ENCODE measurements at regions not wholly inside any gene's neighbourhood (a gene's known extent, or its start where the extent isn't known, plus 50 kb on each side); places are given as distances from the start of the nearest gene placed in this dataset.

GRCh38 chr5:38643616-38644015 is 87.2 kb upstream of the LIFR start:
- Histone ChIP-seq H4K20me1 (ENCODE audit: insufficient read depth, low read length) (no peaks in the 10 kb centered on the region), H3K9me2 (ENCODE audit: low read depth, low read length) (no peaks in the 10 kb centered on the region), H3K36me3 (ENCODE audit: insufficient read depth, low read length) (no peaks in the 10 kb centered on the region), H3K9ac (ENCODE audit: low read length) (no peak overlapping the region), H3K4me1 (ENCODE audit: insufficient read depth, low read length, severe bottlenecking) (no peaks in the 10 kb centered on the region), H3K79me2 (ENCODE audit: insufficient read depth, low read length) (no peaks in the 10 kb centered on the region), H3K27me3 (ENCODE audit: insufficient read depth, low read length) (no peaks in the 10 kb centered on the region), H2AFZ (ENCODE audit: low read length) (no peak overlapping the region), H3K4me3 (ENCODE audit: low read depth, low read length, poor library complexity, severe bottlenecking) (no peak overlapping the region), H3K27ac (ENCODE audit: low read depth, low read length, poor library complexity, severe bottlenecking) (no peak overlapping the region), H3F3A (ENCODE audit: insufficient read depth, low read length) (no peaks in the 10 kb centered on the region), H3K9me3 (ENCODE audit: low read length) (no peaks in the 10 kb centered on the region), H3K4me2 (ENCODE audit: low read length) (no peak overlapping the region)
- TF ChIP-seq, protein P1, sequence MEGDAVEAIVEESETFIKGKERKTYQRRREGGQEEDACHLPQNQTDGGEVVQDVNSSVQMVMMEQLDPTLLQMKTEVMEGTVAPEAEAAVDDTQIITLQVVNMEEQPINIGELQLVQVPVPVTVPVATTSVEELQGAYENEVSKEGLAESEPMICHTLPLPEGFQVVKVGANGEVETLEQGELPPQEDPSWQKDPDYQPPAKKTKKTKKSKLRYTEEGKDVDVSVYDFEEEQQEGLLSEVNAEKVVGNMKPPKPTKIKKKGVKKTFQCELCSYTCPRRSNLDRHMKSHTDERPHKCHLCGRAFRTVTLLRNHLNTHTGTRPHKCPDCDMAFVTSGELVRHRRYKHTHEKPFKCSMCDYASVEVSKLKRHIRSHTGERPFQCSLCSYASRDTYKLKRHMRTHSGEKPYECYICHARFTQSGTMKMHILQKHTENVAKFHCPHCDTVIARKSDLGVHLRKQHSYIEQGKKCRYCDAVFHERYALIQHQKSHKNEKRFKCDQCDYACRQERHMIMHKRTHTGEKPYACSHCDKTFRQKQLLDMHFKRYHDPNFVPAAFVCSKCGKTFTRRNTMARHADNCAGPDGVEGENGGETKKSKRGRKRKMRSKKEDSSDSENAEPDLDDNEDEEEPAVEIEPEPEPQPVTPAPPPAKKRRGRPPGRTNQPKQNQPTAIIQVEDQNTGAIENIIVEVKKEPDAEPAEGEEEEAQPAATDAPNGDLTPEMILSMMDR (IDR thresholded peaks at IDR 0.05; ENCODE audit: low read length): no peak
- TF ChIP-seq EZH2 (IDR thresholded peaks at IDR 0.05; ENCODE audit: borderline replicate concordance, low read length): no peak

DNA sequence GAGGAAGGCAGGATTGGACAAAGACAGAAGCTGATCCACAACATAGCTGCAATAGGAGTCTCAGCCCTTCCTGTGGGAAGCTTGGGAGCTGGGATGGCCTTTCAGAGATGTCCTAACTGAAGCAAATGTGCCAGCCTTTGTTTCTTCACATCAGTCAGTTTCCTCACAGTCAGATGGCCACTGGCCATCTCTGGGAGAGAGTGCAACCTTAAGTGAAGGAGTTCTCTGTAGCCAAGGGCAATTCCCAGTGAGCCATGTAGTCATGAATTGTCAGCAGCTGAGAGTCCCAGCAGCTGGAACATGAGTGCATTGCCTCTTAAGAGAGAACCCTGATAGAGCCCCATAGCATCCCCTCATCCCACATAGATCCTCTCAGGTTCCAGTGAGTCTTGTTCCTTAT is 89.1 kb upstream of the LIFR start:
- no peak overlapping the region for H2AFZ ChIP-seq (ENCODE audit: low read length)
- no peaks in the 10 kb centered on the region for H3K79me2 ChIP-seq (ENCODE audit: insufficient read depth, low read length)
- no peak for TF ChIP-seq EZH2 (IDR thresholded peaks at IDR 0.05; ENCODE audit: borderline replicate concordance, low read length)
- TF ChIP-seq, protein P1 (IDR thresholded peaks at IDR 0.05; ENCODE audit: low read length): no peak
- H4K20me1 ChIP-seq (ENCODE audit: insufficient read depth, low read length): no peaks in the 10 kb centered on the region
- no peaks in the 10 kb centered on the region for H3K9me3 ChIP-seq (ENCODE audit: low read length)
- H3K36me3 ChIP-seq (ENCODE audit: insufficient read depth, low read length): no peaks in the 10 kb centered on the region
- no peaks in the 10 kb centered on the region for H3K9me2 ChIP-seq (ENCODE audit: low read depth, low read length)
- no peaks in the 10 kb centered on the region for H3K27me3 ChIP-seq (ENCODE audit: insufficient read depth, low read length)
- no peak overlapping the region for H3K4me2 ChIP-seq (ENCODE audit: low read length)
- no peak overlapping the region for H3K27ac ChIP-seq (ENCODE audit: low read depth, low read length, poor library complexity, severe bottlenecking)
- H3K4me1 ChIP-seq (ENCODE audit: insufficient read depth, low read length, severe bottlenecking): no peaks in the 10 kb centered on the region
- no peak overlapping the region for H3K9ac ChIP-seq (ENCODE audit: low read length)
- no peaks in the 10 kb centered on the region for H3F3A ChIP-seq (ENCODE audit: insufficient read depth, low read length)
- H3K4me3 ChIP-seq (ENCODE audit: low read depth, low read length, poor library complexity, severe bottlenecking): no peak overlapping the region

GRCh38 chr5:38648703-38649291 is 92.4 kb upstream of the LIFR start:
- Histone ChIP-seq H3K4me1 (ENCODE audit: insufficient read depth, low read length, severe bottlenecking) (no peaks in the 10 kb centered on the region), H2AFZ (ENCODE audit: low read length) (no peak overlapping the region), H3F3A (ENCODE audit: insufficient read depth, low read length) (no peaks in the 10 kb centered on the region), H4K20me1 (ENCODE audit: insufficient read depth, low read length) (no peaks in the 10 kb centered on the region), H3K79me2 (ENCODE audit: insufficient read depth, low read length) (no peaks in the 10 kb centered on the region), H3K27ac (ENCODE audit: low read depth, low read length, poor library complexity, severe bottlenecking) (no peak overlapping the region), H3K9ac (ENCODE audit: low read length) (no peak overlapping the region), H3K4me2 (ENCODE audit: low read length) (no peak overlapping the region), H3K36me3 (ENCODE audit: insufficient read depth, low read length) (no peaks in the 10 kb centered on the region), H3K9me3 (ENCODE audit: low read length) (no peaks in the 10 kb centered on the region), H3K4me3 (ENCODE audit: low read depth, low read length, poor library complexity, severe bottlenecking) (no peak overlapping the region), H3K9me2 (ENCODE audit: low read depth, low read length) (no peaks in the 10 kb centered on the region), H3K27me3 (ENCODE audit: insufficient read depth, low read length) (no peaks in the 10 kb centered on the region)
- TF ChIP-seq EZH2 (IDR thresholded peaks at IDR 0.05; ENCODE audit: borderline replicate concordance, low read length): no peak

GRCh38 chr5:38650540-38650939 is 94.1 kb upstream of the LIFR start:
- no peak for TF ChIP-seq EZH2 (IDR thresholded peaks at IDR 0.05; ENCODE audit: borderline replicate concordance, low read length)
- TF ChIP-seq, protein P1 (IDR thresholded peaks at IDR 0.05; ENCODE audit: low read length): no peak
- Histone ChIP-seq H3K79me2 (ENCODE audit: insufficient read depth, low read length) (no peaks in the 10 kb centered on the region), H4K20me1 (ENCODE audit: insufficient read depth, low read length) (no peaks in the 10 kb centered on the region), H2AFZ (ENCODE audit: low read length) (no peak overlapping the region), H3K9ac (ENCODE audit: low read length) (no peak overlapping the region), H3K4me2 (ENCODE audit: low read length) (no peak overlapping the region), H3F3A (ENCODE audit: insufficient read depth, low read length) (no peaks in the 10 kb centered on the region), H3K9me3 (ENCODE audit: low read length) (no peaks in the 10 kb centered on the region), H3K4me3 (ENCODE audit: low read depth, low read length, poor library complexity, severe bottlenecking) (no peak overlapping the region), H3K4me1 (ENCODE audit: insufficient read depth, low read length, severe bottlenecking) (no peaks in the 10 kb centered on the region), H3K27ac (ENCODE audit: low read depth, low read length, poor library complexity, severe bottlenecking) (no peak overlapping the region), H3K27me3 (ENCODE audit: insufficient read depth, low read length) (no peaks in the 10 kb centered on the region), H3K9me2 (ENCODE audit: low read depth, low read length) (no peaks in the 10 kb centered on the region), H3K36me3 (ENCODE audit: insufficient read depth, low read length) (no peaks in the 10 kb centered on the region)

All from OCI-LY1 (cell line).